ENCODE measurements at regions not wholly inside any gene's neighbourhood (a gene's known extent, or its start where the extent isn't known, plus 50 kb on each side); places are given as distances from the start of the nearest gene placed in this dataset.
"Not testable (repeated sequence)": the region's sequence is repeated elsewhere in the genome, so short reads cannot be mapped to it uniquely, and the experiment has no call there.

DNA sequence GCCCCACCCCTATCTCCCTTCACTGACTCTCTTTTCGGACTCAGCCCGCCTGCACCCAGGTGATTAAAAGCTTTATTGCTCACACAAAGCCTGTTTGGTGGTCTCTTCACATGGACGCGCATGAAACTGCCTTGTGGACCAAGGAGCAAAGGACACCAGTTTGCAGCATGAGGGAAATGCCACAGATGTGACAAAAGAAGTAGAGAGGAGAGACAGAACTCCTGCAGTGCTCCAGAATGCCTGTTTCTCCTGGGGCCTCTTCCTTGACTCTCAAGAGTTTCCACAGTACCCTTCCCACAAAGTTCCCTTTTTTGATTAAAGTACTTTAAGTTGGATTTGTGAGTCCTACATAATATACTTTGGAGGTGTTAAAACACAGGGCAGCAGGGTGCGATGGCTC is 65.1 kb upstream of the MAML3 start:
- TF ChIP-seq CTCF (IDR thresholded peaks at IDR 0.05); POLR2AphosphoS5 (IDR thresholded peaks at IDR 0.05; ENCODE audit: low read depth, low read length); SIN3A (IDR thresholded peaks at IDR 0.05; ENCODE audit: borderline replicate concordance, insufficient read depth, low read depth, low read length); TCF7L2 (IDR thresholded peaks at IDR 0.05; ENCODE audit: low read depth, low read length): not testable (repeated sequence)
